Breast epithelium (tissue), 4 donors: ENCODE measurements at regions not wholly inside any gene's neighbourhood (a gene's known extent, or its start where the extent isn't known, plus 50 kb on each side); places are given as distances from the start of the nearest gene placed in this dataset.

Experiments used
- DNase-seq, 2 donors: peaks; one replicate each; pipeline ENCODE4 v3.0.0-alpha.2; 2019; ENCODE audit warnings: low spot score in 2 of 2
- H3K27ac ChIP-seq, 2 donors: fragments of 200-600 bp; sonication (generic) in 1 of 2; one replicate each; pipeline ENCODE4 v1.5.1; 2016 to 2019; ENCODE audit warnings: mild to moderate bottlenecking in 1 of 2
- H3K27me3 ChIP-seq, 2 donors: fragments of 200-600 bp; sonication (generic) in 1 of 2; one replicate each; pipeline versions ENCODE4 v1.5.1 to v1.6.0; 2017 to 2019; ENCODE audit warnings: control low read depth in 1 of 2, mild to moderate bottlenecking in 1 of 2
- H3K36me3 ChIP-seq: fragments of 200-600 bp; one replicate; pipeline ENCODE4 v1.5.1; 2019
- H3K4me1 ChIP-seq, 2 donors: fragments of 200-600 bp; sonication (generic); one replicate each; pipeline ENCODE4 v1.5.1; 2016 to 2019; ENCODE audit warnings: control low read depth in 1 of 2
- H3K4me3 ChIP-seq, 3 donors: fragments of 200-600 bp; sonication (generic); 1 replicate in 2 of 3; 2 replicates in 1 of 3; pipeline ENCODE4 v1.5.1; 2016 to 2019; ENCODE audit warnings: mild to moderate bottlenecking in 3 of 3, moderate library complexity in 2 of 3
- H3K9me3 ChIP-seq, 2 donors: fragments of 200-600 bp; sonication (generic) in 1 of 2; one replicate each; pipeline ENCODE4 v1.5.1; 2016 to 2019; ENCODE audit warnings: control low read depth in 1 of 2
- CTCF ChIP-seq, 3 donors: fragments of 450-650 bp; IDR thresholded peaks; one replicate each; pipeline ENCODE4 v1.5.1; 2016 to 2017; ENCODE audit warnings: antibody characterized with exemption in 3 of 3, mild to moderate bottlenecking in 3 of 3, moderate library complexity in 3 of 3
- POLR2A ChIP-seq: fragments of 450-650 bp; IDR thresholded peaks from one replicate; pipeline ENCODE4 v1.6.1; 2016; ENCODE audit warnings: antibody characterized with exemption, mild to moderate bottlenecking, moderate library complexity
- POLR2AphosphoS5 ChIP-seq, 3 donors: sonication (generic); formaldehyde crosslinking; IDR thresholded peaks; one replicate each; pipeline ENCODE4 v1.6.1; 2017; ENCODE audit warnings: antibody characterized with exemption in 3 of 3
- intact Hi-C: fragments of 100-400 bp; cut with DNase I; formaldehyde crosslinking; loops from one replicate; pipeline ENCODE4 v1.15.1; 2023; ENCODE audit warnings: low total_unique reads

GRCh38 chr9:106669835-106670234 is 193.1 kb upstream of the ZNF462 start:
- no peaks in the 10 kb centered on the region for H3K36me3 ChIP-seq
- TF ChIP-seq POLR2AphosphoS5 (IDR thresholded peaks at IDR 0.05) (no peak), POLR2A (no peak), CTCF (IDR thresholded peaks at IDR 0.05) (no peak)
- no peak overlapping the region for H3K27ac ChIP-seq
- intact Hi-C loops = loop anchor here (2.0 kb wide), 1 partner anchor 41 kb away; no protein-coding TSS in a partner anchor
- H3K4me3 ChIP-seq = no peak overlapping the region
- H3K9me3 ChIP-seq = no peaks in the 10 kb centered on the region
- no peak for DNase-seq
- no peaks in the 10 kb centered on the region for H3K27me3 ChIP-seq
- no peaks in the 10 kb centered on the region for H3K4me1 ChIP-seq

GRCh38 chr9:106670418-106670817 is 192.5 kb upstream of the ZNF462 start:
- Histone ChIP-seq H3K9me3 (no peaks in the 10 kb centered on the region), H3K4me1 (no peaks in the 10 kb centered on the region), H3K27me3 (no peaks in the 10 kb centered on the region), H3K36me3 (no peaks in the 10 kb centered on the region), H3K4me3 (no peak overlapping the region), H3K27ac (no peak overlapping the region)
- TF ChIP-seq CTCF (IDR thresholded peaks at IDR 0.05) (peak in 1 of 3 donors; percentile 9), POLR2AphosphoS5 (IDR thresholded peaks at IDR 0.05) (peak in 1 of 3 donors; percentile 20), POLR2A (no peak)
- intact Hi-C loops = no loop called here
- peak; percentile 41 to 53 for DNase-seq

GRCh38 chr9:106675780-106676179 is 187.2 kb upstream of the ZNF462 start:
- Histone ChIP-seq H3K9me3 (no peaks in the 10 kb centered on the region), H3K4me1 (no peaks in the 10 kb centered on the region), H3K4me3 (no peak overlapping the region), H3K27me3 (no peaks in the 10 kb centered on the region), H3K36me3 (no peaks in the 10 kb centered on the region), H3K27ac (no peak overlapping the region)
- intact Hi-C loops = no loop called here
- DNase-seq = no peak
- TF ChIP-seq POLR2A (no peak), POLR2AphosphoS5 (IDR thresholded peaks at IDR 0.05) (no peak), CTCF (IDR thresholded peaks at IDR 0.05) (no peak)

GRCh38 chr9:106677374-106677773 is 185.6 kb upstream of the ZNF462 start:
- H3K36me3 ChIP-seq = no peaks in the 10 kb centered on the region
- no peaks in the 10 kb centered on the region for H3K4me1 ChIP-seq
- H3K9me3 ChIP-seq = no peaks in the 10 kb centered on the region
- no peak for TF ChIP-seq POLR2A
- TF ChIP-seq POLR2AphosphoS5 (IDR thresholded peaks at IDR 0.05) = no peak
- TF ChIP-seq CTCF (IDR thresholded peaks at IDR 0.05) = no peak
- no peaks in the 10 kb centered on the region for H3K27me3 ChIP-seq
- no peak overlapping the region for H3K27ac ChIP-seq
- H3K4me3 ChIP-seq = no peak overlapping the region
- intact Hi-C loops = no loop called here
- DNase-seq = no peak

GRCh38 chr9:106677830-106678229 is 185.1 kb upstream of the ZNF462 start:
- Histone ChIP-seq H3K4me3 (no peak overlapping the region), H3K36me3 (no peaks in the 10 kb centered on the region), H3K27ac (no peak overlapping the region), H3K4me1 (no peaks in the 10 kb centered on the region), H3K9me3 (no peaks in the 10 kb centered on the region), H3K27me3 (no peaks in the 10 kb centered on the region)
- no peak for TF ChIP-seq CTCF (IDR thresholded peaks at IDR 0.05)
- TF ChIP-seq POLR2AphosphoS5 (IDR thresholded peaks at IDR 0.05) = no peak
- no peak for TF ChIP-seq POLR2A
- intact Hi-C loops = no loop called here
- DNase-seq = no peak
